Progenitor cell of endocrine pancreas (in vitro differentiated cells): ENCODE measurements at regions not wholly inside any gene's neighbourhood (a gene's known extent, or its start where the extent isn't known, plus 50 kb on each side); places are given as distances from the start of the nearest gene placed in this dataset.
"Not testable (repeated sequence)": the region's sequence is repeated elsewhere in the genome, so short reads cannot be mapped to it uniquely, and the experiment has no call there.

ENCODE experiments used
- DNase-seq: peaks from one replicate; pipeline ENCODE4 v3.0.0; 2021; ENCODE audit warnings: low spot score; ENCODE audit not compliant: unreplicated experiment
- H3K27ac Mint-ChIP-seq: 2 replicates; pipeline ENCODE4 v1.8.0; 2021; ENCODE audit warnings: mild to moderate bottlenecking, moderate library complexity, mixed read lengths
- H3K27me3 Mint-ChIP-seq: 2 replicates; pipeline ENCODE4 v1.8.0; 2021; ENCODE audit warnings: mixed read lengths
- H3K36me3 Mint-ChIP-seq: 2 replicates; pipeline ENCODE4 v1.8.0; 2022; ENCODE audit warnings: mixed read lengths; ENCODE audit not compliant: insufficient read depth
- H3K4me1 Mint-ChIP-seq: 2 replicates; pipeline ENCODE4 v1.8.0; 2021; ENCODE audit warnings: low read depth, mixed read lengths
- H3K4me3 Mint-ChIP-seq: 2 replicates; pipeline ENCODE4 v1.8.0; 2021; ENCODE audit warnings: low read depth, mild to moderate bottlenecking, moderate library complexity, mixed read lengths
- H3K9me3 Mint-ChIP-seq: 2 replicates; pipeline ENCODE4 v1.8.0; 2021; ENCODE audit warnings: low read depth, mixed read lengths
- TF ChIP-seq, protein P1 (sequence below): fragments of 200-600 bp; sonication (generic); IDR thresholded peaks from one replicate; pipeline ENCODE4 v1.5.0; 2021; ENCODE audit warnings: antibody characterized with exemption, mild to moderate bottlenecking; ENCODE audit not compliant: unreplicated experiment

DNA sequence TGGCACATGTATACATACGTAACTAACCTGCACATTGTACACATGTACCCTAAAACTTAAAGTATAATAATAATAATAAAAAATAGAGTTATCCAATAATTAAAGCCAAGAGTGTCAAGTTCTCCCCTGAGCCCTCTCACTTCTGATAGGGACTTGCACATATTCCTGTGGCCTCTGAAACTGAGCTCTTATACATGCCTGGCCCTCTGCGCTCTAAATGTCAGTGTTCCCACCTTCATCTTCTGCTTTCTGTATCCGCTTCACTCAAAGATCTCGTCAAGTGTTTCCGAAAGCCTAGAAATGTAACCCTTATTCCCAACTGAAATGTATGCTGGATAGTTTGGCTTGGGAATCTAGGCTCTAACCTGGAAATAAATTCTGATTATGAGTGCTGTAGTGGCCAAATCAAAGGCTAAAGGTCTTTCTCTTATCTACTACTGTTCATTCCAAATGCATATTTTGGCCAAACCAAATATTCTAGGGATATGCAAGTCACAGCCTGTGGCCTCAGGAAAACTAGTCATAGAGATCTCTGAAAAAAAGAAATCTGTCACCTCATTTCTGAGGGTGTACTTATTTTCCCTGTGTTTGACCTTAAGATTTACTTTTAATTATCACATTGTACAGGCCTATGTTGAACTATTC is 99.5 kb upstream of the LYPLAL1 start:
- TF ChIP-seq, protein P1, sequence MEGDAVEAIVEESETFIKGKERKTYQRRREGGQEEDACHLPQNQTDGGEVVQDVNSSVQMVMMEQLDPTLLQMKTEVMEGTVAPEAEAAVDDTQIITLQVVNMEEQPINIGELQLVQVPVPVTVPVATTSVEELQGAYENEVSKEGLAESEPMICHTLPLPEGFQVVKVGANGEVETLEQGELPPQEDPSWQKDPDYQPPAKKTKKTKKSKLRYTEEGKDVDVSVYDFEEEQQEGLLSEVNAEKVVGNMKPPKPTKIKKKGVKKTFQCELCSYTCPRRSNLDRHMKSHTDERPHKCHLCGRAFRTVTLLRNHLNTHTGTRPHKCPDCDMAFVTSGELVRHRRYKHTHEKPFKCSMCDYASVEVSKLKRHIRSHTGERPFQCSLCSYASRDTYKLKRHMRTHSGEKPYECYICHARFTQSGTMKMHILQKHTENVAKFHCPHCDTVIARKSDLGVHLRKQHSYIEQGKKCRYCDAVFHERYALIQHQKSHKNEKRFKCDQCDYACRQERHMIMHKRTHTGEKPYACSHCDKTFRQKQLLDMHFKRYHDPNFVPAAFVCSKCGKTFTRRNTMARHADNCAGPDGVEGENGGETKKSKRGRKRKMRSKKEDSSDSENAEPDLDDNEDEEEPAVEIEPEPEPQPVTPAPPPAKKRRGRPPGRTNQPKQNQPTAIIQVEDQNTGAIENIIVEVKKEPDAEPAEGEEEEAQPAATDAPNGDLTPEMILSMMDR = no peak
- Mint-ChIP-seq H3K27ac (no peak overlapping the region), H3K4me3 (no peak overlapping the region), H3K36me3 (peaks cover 7% of the 10 kb centered on the region), H3K9me3 (peaks cover 25% of the 10 kb centered on the region), H3K4me1 (peaks cover 18% of the 10 kb centered on the region), H3K27me3 (no peaks in the 10 kb centered on the region)
- no peak for DNase-seq

GRCh38 chr1:219075121-219075879 is 98.4 kb upstream of the LYPLAL1 start:
- H3K27me3 Mint-ChIP-seq = no peaks in the 10 kb centered on the region
- H3K36me3 Mint-ChIP-seq = peaks cover 7% of the 10 kb centered on the region
- no peak overlapping the region for H3K27ac Mint-ChIP-seq
- H3K4me3 Mint-ChIP-seq = no peak overlapping the region
- H3K9me3 Mint-ChIP-seq = peaks cover 23% of the 10 kb centered on the region
- DNase-seq = no peak
- H3K4me1 Mint-ChIP-seq = peaks cover 18% of the 10 kb centered on the region
- TF ChIP-seq, protein P1 = no peak

- no peaks in the 10 kb centered on the region for H3K27me3 Mint-ChIP-seq
- DNase-seq = no peak
- H3K4me1 Mint-ChIP-seq = peaks cover 18% of the 10 kb centered on the region
- H3K36me3 Mint-ChIP-seq = peaks cover 2% of the 10 kb centered on the region
- H3K27ac Mint-ChIP-seq = no peak overlapping the region
- H3K4me3 Mint-ChIP-seq = no peak overlapping the region
- H3K9me3 Mint-ChIP-seq = peaks cover 15% of the 10 kb centered on the region
- TF ChIP-seq, protein P1 = no peak
Measured at GRCh38 chr1:219076326-219076937, 97.2 kb upstream of the LYPLAL1 start.

DNA sequence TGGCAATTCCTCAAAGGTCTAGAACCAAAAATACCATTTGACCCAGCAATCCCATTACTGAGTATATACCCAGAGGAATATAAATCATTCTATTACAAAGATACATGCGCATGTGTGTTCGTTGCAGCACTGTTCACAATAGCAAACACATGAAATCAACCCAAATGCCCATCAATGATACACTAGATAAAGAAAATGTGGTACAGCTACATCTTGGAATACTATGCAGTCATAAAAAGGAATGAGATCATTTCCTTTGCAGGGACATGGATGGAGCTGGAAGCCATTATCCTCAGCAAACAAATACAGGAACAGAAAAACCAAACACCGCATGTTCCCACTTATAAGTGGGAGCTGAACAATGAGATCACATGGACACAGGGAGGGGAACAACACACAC is 95.9 kb upstream of the LYPLAL1 start:
- H3K27ac Mint-ChIP-seq = peak overlapping the region; percentile 29
- H3K4me3 Mint-ChIP-seq, H3K9me3 Mint-ChIP-seq, H3K27me3 Mint-ChIP-seq, DNase-seq, H3K36me3 Mint-ChIP-seq: not testable (repeated sequence)
- H3K4me1 Mint-ChIP-seq = peaks cover 18% of the 10 kb centered on the region

DNA sequence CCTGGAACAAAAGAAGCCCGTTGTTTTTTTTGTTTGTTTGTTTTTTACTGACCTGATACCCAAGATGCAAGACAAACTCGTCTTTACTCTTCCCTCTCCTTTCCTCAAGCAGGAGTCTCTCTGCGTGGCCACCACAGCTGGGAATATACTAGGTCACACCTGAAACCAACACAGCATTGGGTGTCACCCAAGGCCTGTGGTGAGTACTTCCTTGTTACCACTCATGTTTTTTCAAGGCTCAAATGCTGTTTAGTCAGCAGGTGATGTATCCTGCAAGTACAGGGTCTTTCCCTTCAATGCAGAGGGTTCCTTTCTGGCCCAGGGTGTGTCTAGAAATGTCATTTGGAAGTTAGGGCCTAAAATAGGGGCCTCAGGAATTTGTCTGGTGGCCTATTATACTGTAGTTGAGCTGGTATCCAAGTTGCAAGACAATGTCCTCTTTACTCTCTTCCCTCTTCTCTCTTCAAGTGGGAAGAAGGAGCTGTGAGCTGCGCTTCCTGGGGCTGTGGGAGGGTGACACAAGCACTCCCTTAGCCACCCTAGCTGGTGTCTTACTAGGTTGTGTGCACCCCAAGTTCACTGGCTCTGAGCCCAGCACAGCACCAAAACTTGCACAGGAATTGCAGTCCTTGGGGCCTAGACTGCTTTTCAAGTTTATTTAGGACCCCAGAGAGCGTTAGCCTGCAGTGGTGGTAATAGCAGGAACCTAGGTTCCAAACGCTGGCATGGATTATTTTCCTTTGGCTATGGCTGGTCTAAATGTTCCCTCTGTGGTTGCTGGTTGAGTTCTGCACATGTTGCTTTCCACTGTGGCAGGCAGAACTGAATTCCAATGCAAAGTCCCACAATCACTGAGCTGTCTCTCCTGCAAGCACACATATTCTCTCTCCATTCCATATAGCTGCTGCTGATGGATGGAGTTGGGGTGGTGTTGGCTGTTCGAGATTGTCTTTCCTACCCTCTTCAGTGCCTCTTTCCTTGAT is 91.4 kb upstream of the LYPLAL1 start:
- H3K27me3 Mint-ChIP-seq = no peaks in the 10 kb centered on the region
- DNase-seq = no peak
- H3K4me1 Mint-ChIP-seq = no peaks in the 10 kb centered on the region
- peaks cover 4% of the 10 kb centered on the region for H3K9me3 Mint-ChIP-seq
- H3K27ac Mint-ChIP-seq = no peak overlapping the region
- TF ChIP-seq, protein P1 = no peak
- no peak overlapping the region for H3K4me3 Mint-ChIP-seq
- no peaks in the 10 kb centered on the region for H3K36me3 Mint-ChIP-seq
